ENCODE measurements at regions not wholly inside any gene's neighbourhood (a gene's known extent, or its start where the extent isn't known, plus 50 kb on each side); places are given as distances from the start of the nearest gene placed in this dataset.

GRCh38 chr12:19596434-19597166 lies 157.3 kb downstream of the AEBP2 start:
- TF ChIP-seq EZH2phosphoT487 (IDR thresholded peaks at IDR 0.05; ENCODE audit: borderline replicate concordance, low read length), result no peak
- no peak for TF ChIP-seq CTCF (IDR thresholded peaks at IDR 0.05; ENCODE audit: low read depth, low read length, poor library complexity, severe bottlenecking)
- H4K20me1 ChIP-seq (ENCODE audit: control insufficient read depth, insufficient read depth, low read depth, low read length), result no peaks in the 10 kb centered on the region
- H3F3A ChIP-seq (ENCODE audit: control insufficient read depth, insufficient read depth), result no peaks in the 10 kb centered on the region
- H3K4me2 ChIP-seq (ENCODE audit: low read length), result no peak overlapping the region
- H3K9me2 ChIP-seq (replicated peaks; ENCODE audit: control insufficient read depth, low read length), result no peaks in the 10 kb centered on the region
- H3K36me3 ChIP-seq (ENCODE audit: control insufficient read depth, low read length), result no peaks in the 10 kb centered on the region
- no peaks in the 10 kb centered on the region for H3K79me2 ChIP-seq (ENCODE audit: control insufficient read depth, low read length)
- H3K9me3 ChIP-seq (ENCODE audit: control insufficient read depth, insufficient read depth, low read length), result no peaks in the 10 kb centered on the region
- no peak overlapping the region for H3K27ac ChIP-seq (ENCODE audit: low read depth, low read length)
- H3K4me1 ChIP-seq (ENCODE audit: control insufficient read depth, low read length), result no peaks in the 10 kb centered on the region
- H3K27me3 ChIP-seq (ENCODE audit: control insufficient read depth, low read length), result no peaks in the 10 kb centered on the region
- H3K4me3 ChIP-seq (ENCODE audit: low read length), result no peak overlapping the region

- H3K9me2 ChIP-seq (replicated peaks; ENCODE audit: control insufficient read depth, low read length), result no peaks in the 10 kb centered on the region
- no peak overlapping the region for H3K4me2 ChIP-seq (ENCODE audit: low read length)
- H3K27ac ChIP-seq (ENCODE audit: low read depth, low read length), result no peak overlapping the region
- no peaks in the 10 kb centered on the region for H3K27me3 ChIP-seq (ENCODE audit: control insufficient read depth, low read length)
- no peaks in the 10 kb centered on the region for H3K9me3 ChIP-seq (ENCODE audit: control insufficient read depth, insufficient read depth, low read length)
- H3K36me3 ChIP-seq (ENCODE audit: control insufficient read depth, low read length), result no peaks in the 10 kb centered on the region
- TF ChIP-seq EZH2phosphoT487 (IDR thresholded peaks at IDR 0.05; ENCODE audit: borderline replicate concordance, low read length) (no peak), CTCF (IDR thresholded peaks at IDR 0.05; ENCODE audit: low read depth, low read length, poor library complexity, severe bottlenecking) (no peak)
- no peaks in the 10 kb centered on the region for H3K79me2 ChIP-seq (ENCODE audit: control insufficient read depth, low read length)
- no peaks in the 10 kb centered on the region for H3F3A ChIP-seq (ENCODE audit: control insufficient read depth, insufficient read depth)
- no peaks in the 10 kb centered on the region for H3K4me1 ChIP-seq (ENCODE audit: control insufficient read depth, low read length)
- H3K4me3 ChIP-seq (ENCODE audit: low read length), result no peak overlapping the region
- no peaks in the 10 kb centered on the region for H4K20me1 ChIP-seq (ENCODE audit: control insufficient read depth, insufficient read depth, low read depth, low read length)
Measured at GRCh38 chr12:19597167-19598026, 158.1 kb downstream of the AEBP2 start.

GRCh38 chr12:19605720-19606119 lies 166.4 kb downstream of the AEBP2 start:
- Histone ChIP-seq H3K4me1 (ENCODE audit: control insufficient read depth, low read length) (no peaks in the 10 kb centered on the region), H3F3A (ENCODE audit: control insufficient read depth, insufficient read depth) (no peaks in the 10 kb centered on the region), H3K4me3 (ENCODE audit: low read length) (no peak overlapping the region), H4K20me1 (ENCODE audit: control insufficient read depth, insufficient read depth, low read depth, low read length) (no peaks in the 10 kb centered on the region), H3K9me3 (ENCODE audit: control insufficient read depth, insufficient read depth, low read length) (no peaks in the 10 kb centered on the region), H3K9me2 (replicated peaks; ENCODE audit: control insufficient read depth, low read length) (no peaks in the 10 kb centered on the region), H3K79me2 (ENCODE audit: control insufficient read depth, low read length) (no peaks in the 10 kb centered on the region), H3K27ac (ENCODE audit: low read depth, low read length) (no peak overlapping the region), H3K4me2 (ENCODE audit: low read length) (no peak overlapping the region), H3K36me3 (ENCODE audit: control insufficient read depth, low read length) (no peaks in the 10 kb centered on the region), H3K27me3 (ENCODE audit: control insufficient read depth, low read length) (no peaks in the 10 kb centered on the region; the same call in 1 of the 2 replicates)
- no peak for TF ChIP-seq CTCF (IDR thresholded peaks at IDR 0.05; ENCODE audit: low read depth, low read length, poor library complexity, severe bottlenecking)
- no peak for TF ChIP-seq EZH2phosphoT487 (IDR thresholded peaks at IDR 0.05; ENCODE audit: borderline replicate concordance, low read length)
